NCI-H1694 (cell line): ENCODE measurements at regions not wholly inside any gene's neighbourhood (a gene's known extent, or its start where the extent isn't known, plus 50 kb on each side); places are given as distances from the start of the nearest gene placed in this dataset.

Source experiments
- DNase-seq: peaks from one replicate; lab custom pipeline; 2025; lab: John Stamatoyannopoulos, UW

GRCh38 chr16:86406056-86406455, 104.3 kb upstream of the FOXF1 start:
- no peak for DNase-seq

GRCh38 chr16:86408685-86409084, 101.6 kb upstream of the FOXF1 start:
- no peak for DNase-seq

- no peak for DNase-seq
These were observed 100.2 kb upstream of the FOXF1 start for GRCh38 chr16:86410081-86410480.

GRCh38 chr16:86410529-86410928, 99.8 kb upstream of the FOXF1 start:
- no peak for DNase-seq

- no peak for DNase-seq
These were observed 98.4 kb upstream of the FOXF1 start for GRCh38 chr16:86411897-86412296.

GRCh38 chr16:86414991-86415740, 95.2 kb upstream of the FOXF1 start:
- DNase-seq: no peak

GRCh38 chr16:86418981-86419380, 91.3 kb upstream of the FOXF1 start:
- no peak for DNase-seq

- DNase-seq: no peak
These were observed 90.8 kb upstream of the FOXF1 start for GRCh38 chr16:86419518-86419917.

- no peak for DNase-seq
These were observed 88.3 kb upstream of the FOXF1 start for GRCh38 chr16:86421995-86422394.

- DNase-seq: no peak
These were observed 85.9 kb upstream of the FOXF1 start for GRCh38 chr16:86424398-86424797.

- DNase-seq: no peak
These were observed 85.3 kb upstream of the FOXF1 start for GRCh38 chr16:86424985-86425384.

GRCh38 chr16:86426063-86426642, 84.2 kb upstream of the FOXF1 start:
- DNase-seq: no peak

- no peak for DNase-seq
These were observed 82.9 kb upstream of the FOXF1 start for GRCh38 chr16:86427433-86427851.

GRCh38 chr16:86428729-86429517, 81.4 kb upstream of the FOXF1 start:
- DNase-seq: no peak

- no peak for DNase-seq
These were observed 80.7 kb upstream of the FOXF1 start for GRCh38 chr16:86429663-86430062.

- no peak for DNase-seq
These were observed 79.5 kb upstream of the FOXF1 start for GRCh38 chr16:86430814-86431213.

- no peak for DNase-seq
These were observed 78.8 kb upstream of the FOXF1 start for GRCh38 chr16:86431540-86431939.

- no peak for DNase-seq
These were observed 78.3 kb upstream of the FOXF1 start for GRCh38 chr16:86432048-86432447.

GRCh38 chr16:86432691-86433090, 77.6 kb upstream of the FOXF1 start:
- no peak for DNase-seq

GRCh38 chr16:86436466-86437185, 73.7 kb upstream of the FOXF1 start:
- DNase-seq: no peak

GRCh38 chr16:86437348-86437747, 73.0 kb upstream of the FOXF1 start:
- DNase-seq: no peak

GRCh38 chr16:86442703-86443102, 67.6 kb upstream of the FOXF1 start:
- DNase-seq: no peak
